ENCODE measurements at regions not wholly inside any gene's neighbourhood (a gene's known extent, or its start where the extent isn't known, plus 50 kb on each side); places are given as distances from the start of the nearest gene placed in this dataset.

DNA sequence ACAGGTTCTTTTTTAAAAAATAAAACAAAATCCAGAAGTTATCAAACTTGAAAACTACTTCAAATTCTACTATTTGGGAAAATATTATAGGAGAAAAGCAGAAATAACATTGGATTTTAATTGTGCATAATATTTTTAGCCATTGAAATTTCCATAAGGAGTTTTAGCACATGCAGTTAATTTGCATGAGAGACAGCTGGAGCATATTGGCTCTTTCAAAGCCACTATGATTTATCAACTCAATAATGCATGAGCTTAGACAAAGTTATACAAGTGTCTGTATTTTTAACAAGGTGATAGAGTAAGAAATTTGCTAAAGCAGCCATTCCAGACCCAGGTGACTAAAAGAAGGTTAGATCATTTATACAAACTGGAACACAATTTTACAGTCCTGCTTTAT lies 189.0 kb upstream of the TFAP2D start:
- no peak for TF ChIP-seq GATA2 (IDR thresholded peaks at IDR 0.05; ENCODE audit: low read depth, low read length)
- TF ChIP-seq GATA3 (IDR thresholded peaks at IDR 0.05; ENCODE audit: low read depth, low read length): no peak

Measured in SH-SY5Y (cell line).